H1 (cell line): ENCODE measurements at regions not wholly inside any gene's neighbourhood (a gene's known extent, or its start where the extent isn't known, plus 50 kb on each side); places are given as distances from the start of the nearest gene placed in this dataset.

ENCODE experiments used
- CTCF ChIA-PET: fragments of 300-600 bp; sonication (Branson Sonifier 250); formaldehyde crosslinking; loops from one replicate; lab custom pipeline; 2021; ENCODE audit not compliant: partially characterized antibody; lab: Charles Lee
- POLR2A ChIA-PET: fragments of 300-600 bp; sonication (Branson Sonifier 250); formaldehyde crosslinking; loops from one replicate; lab custom pipeline; 2021; ENCODE audit warnings: inconsistent platforms; ENCODE audit not compliant: partially characterized antibody; lab: Charles Lee
- DNase-seq, 2 experiments: peaks; one replicate each; pipeline versions ENCODE4 v3.0.0 to v3.0.0-alpha.2; 2010 to 2022; ENCODE audit warnings: low spot score in 2 of 2, low read depth in 1 of 2, mixed read lengths in 1 of 2
- FAIRE-seq: peaks from 2 replicates; lab custom pipeline; 2011; peaks lifted over from hg19 to GRCh38; lab: Jason Lieb, UNC
- H2AFZ ChIP-seq: 2 replicates; pipeline ENCODE4 v1.8.1; 2012; ENCODE audit warnings: low read length, inconsistent platforms
- H2AK5ac ChIP-seq: 2 replicates; pipeline ENCODE4 v1.6.1; 2013; ENCODE audit warnings: low read depth, low read length
- H2BK120ac ChIP-seq: replicated peaks from 2 replicates; pipeline ENCODE3; 2013; ENCODE audit warnings: low read depth, low read length, inconsistent platforms
- H2BK12ac ChIP-seq: 2 replicates; pipeline ENCODE4 v1.6.1; 2013; ENCODE audit warnings: low read depth, low read length
- H2BK15ac ChIP-seq: 2 replicates; pipeline ENCODE4 v1.6.1; 2013; ENCODE audit warnings: low read length
- H2BK20ac ChIP-seq: 2 replicates; pipeline ENCODE4 v1.6.1; 2013; ENCODE audit warnings: low read length
- H2BK5ac ChIP-seq: 2 replicates; pipeline ENCODE4 v1.6.1; 2013; ENCODE audit warnings: low read depth, low read length
- H3K14ac ChIP-seq: 2 replicates; pipeline ENCODE4 v1.6.1; 2013; ENCODE audit warnings: inconsistent platforms; ENCODE audit not compliant: insufficient read length
- H3K18ac ChIP-seq: 2 replicates; pipeline ENCODE4 v1.6.1; 2013; ENCODE audit warnings: low read length; ENCODE audit errors: extremely low read depth
- H3K23ac ChIP-seq: 2 replicates; pipeline ENCODE4 v1.6.1; 2013; ENCODE audit warnings: inconsistent platforms; ENCODE audit not compliant: insufficient read length
- H3K23me2 ChIP-seq: 2 replicates; pipeline ENCODE4 v1.6.1; 2013; ENCODE audit warnings: low read depth, low read length
- H3K27ac ChIP-seq: 2 replicates; pipeline ENCODE4 v1.6.1; 2011; ENCODE audit warnings: low read depth, low read length, inconsistent platforms
- H3K27me3 ChIP-seq, 4 experiments: replicated peaks in 1 of 4; 1 replicate in 1 of 4; 2 replicates in 3 of 4; pipeline versions ENCODE4 v1.6.1 to v1.8.1; 2011 to 2013; ENCODE audit warnings: low read length in 3 of 4, mild to moderate bottlenecking in 3 of 4, inconsistent platforms in 2 of 4, mixed read lengths in 2 of 4, moderate library complexity in 1 of 4; ENCODE audit not compliant: control insufficient read depth in 3 of 4, insufficient read depth in 3 of 4; ENCODE audit errors: extremely low read depth in 1 of 4
- H3K36me3 ChIP-seq, 4 experiments: 2 replicates each; pipeline versions ENCODE4 v1.6.1 to v1.8.1; 2011 to 2013; ENCODE audit warnings: mild to moderate bottlenecking in 4 of 4, low read length in 3 of 4, moderate library complexity in 2 of 4, control low read depth in 1 of 4, inconsistent platforms in 1 of 4; ENCODE audit not compliant: insufficient read depth in 4 of 4, control insufficient read depth in 2 of 4
- H3K4ac ChIP-seq: replicated peaks from 2 replicates; pipeline ENCODE3; 2013; ENCODE audit warnings: low read length, low read depth, mixed read lengths, inconsistent platforms; ENCODE audit not compliant: insufficient read length
- H3K4me1 ChIP-seq, 4 experiments: replicated peaks in 1 of 4; 1 replicate in 1 of 4; 2 replicates in 3 of 4; pipeline versions ENCODE4 v1.6.1 to v1.8.1; 2011 to 2013; ENCODE audit warnings: low read length in 3 of 4, inconsistent platforms in 2 of 4, mixed read lengths in 1 of 4; ENCODE audit not compliant: insufficient read depth in 4 of 4, control insufficient read depth in 3 of 4
- H3K4me2 ChIP-seq, 2 experiments: 2 replicates each; pipeline versions ENCODE4 v1.6.1 to v1.8.1; 2011 to 2013; ENCODE audit warnings: low read depth in 2 of 2, low read length in 2 of 2, control low read depth in 1 of 2, inconsistent platforms in 1 of 2, mild to moderate bottlenecking in 1 of 2; ENCODE audit not compliant: insufficient read depth in 1 of 2
- H3K4me3 ChIP-seq, 4 experiments: fragments of 200-600, 300-600 bp in 1 of 4; sonication (generic), shearing (Covaris generic), sonication (Bioruptor Twin) in 1 of 4; 2 replicates each; pipeline versions ENCODE4 v1.5.1 to v1.8.1; 2011 to 2016; ENCODE audit warnings: low read length in 4 of 4, low read depth in 3 of 4, control low read depth in 2 of 4, inconsistent platforms in 2 of 4, mild to moderate bottlenecking in 2 of 4, mixed read lengths in 1 of 4, moderate library complexity in 1 of 4; ENCODE audit not compliant: insufficient read depth in 2 of 4; ENCODE audit errors: extremely low read depth in 1 of 4
- H3K56ac ChIP-seq: replicated peaks from 2 replicates; pipeline ENCODE3; 2013; ENCODE audit warnings: low read depth, mild to moderate bottlenecking, mixed read lengths, low read length, inconsistent platforms; ENCODE audit not compliant: insufficient read length
- H3K79me1 ChIP-seq: 2 replicates; pipeline ENCODE4 v1.6.1; 2013; ENCODE audit warnings: low read depth, low read length, control low read depth
- H3K79me2 ChIP-seq, 2 experiments: 2 replicates each; pipeline versions ENCODE4 v1.6.1 to v1.8.1; 2012 to 2013; ENCODE audit warnings: low read length in 2 of 2, mild to moderate bottlenecking in 2 of 2, inconsistent platforms in 1 of 2; ENCODE audit not compliant: insufficient read depth in 2 of 2, control insufficient read depth in 1 of 2
- H3K9ac ChIP-seq, 4 experiments: replicated peaks in 1 of 4; 1 replicate in 1 of 4; 2 replicates in 3 of 4; pipeline versions ENCODE4 v1.6.1 to v1.8.1; 2011 to 2013; ENCODE audit warnings: low read depth in 3 of 4, low read length in 3 of 4, control low read depth in 2 of 4, mild to moderate bottlenecking in 2 of 4, moderate library complexity in 2 of 4, inconsistent platforms in 1 of 4; ENCODE audit errors: extremely low read depth in 1 of 4
- H3K9me3 ChIP-seq, 2 experiments: 2 replicates each; pipeline versions ENCODE4 v1.6.1 to v1.8.1; 2012 to 2013; ENCODE audit warnings: mild to moderate bottlenecking in 2 of 2, moderate library complexity in 2 of 2, control low read depth in 1 of 2, inconsistent platforms in 1 of 2, low read depth in 1 of 2, low read length in 1 of 2, mixed read lengths in 1 of 2; ENCODE audit not compliant: insufficient read depth in 2 of 2
- H4K20me1 ChIP-seq, 2 experiments: replicated peaks in 1 of 2; 2 replicates each; pipeline versions ENCODE3 to v1.8.1; 2011 to 2013; ENCODE audit warnings: inconsistent platforms in 2 of 2, low read length in 2 of 2, mild to moderate bottlenecking in 1 of 2; ENCODE audit not compliant: insufficient read depth in 2 of 2, control insufficient read depth in 1 of 2
- H4K5ac ChIP-seq: 2 replicates; pipeline ENCODE4 v1.6.1; 2013; ENCODE audit warnings: low read length, low read depth, mixed read lengths, inconsistent platforms; ENCODE audit not compliant: insufficient read length
- H4K8ac ChIP-seq: 2 replicates; pipeline ENCODE4 v1.8.0; 2013; ENCODE audit warnings: mild to moderate bottlenecking, moderate library complexity, low read length, inconsistent platforms; ENCODE audit not compliant: insufficient read depth; ENCODE audit errors: extremely low read depth
- H4K91ac ChIP-seq: replicated peaks from 2 replicates; pipeline ENCODE3; 2013; ENCODE audit warnings: low read length, mixed read lengths, inconsistent platforms; ENCODE audit not compliant: insufficient read length
- BACH1 ChIP-seq: IDR thresholded peaks from 2 replicates; pipeline ENCODE4 v1.6.1; 2012; ENCODE audit warnings: low read length, improper control_type of control experiment
- BCL11A ChIP-seq, 2 experiments: IDR thresholded peaks; one replicate each; pipeline ENCODE4 v1.6.1; 2011; ENCODE audit warnings: low read depth in 2 of 2, low read length in 2 of 2, mild to moderate bottlenecking in 2 of 2
- CBX8 ChIP-seq: fragments of 300-800, 300-1000 bp; sonication (generic); IDR thresholded peaks from 2 replicates; pipeline ENCODE4 v1.7.1; 2016; ENCODE audit warnings: low read depth, low read length, borderline replicate concordance
- EP300 ChIP-seq, 2 experiments: IDR thresholded peaks; 1 replicate in 1 of 2; 2 replicates in 1 of 2; pipeline ENCODE4 v1.6.1; 2011 to 2012; ENCODE audit warnings: low read depth in 2 of 2, low read length in 2 of 2, mild to moderate bottlenecking in 2 of 2, borderline replicate concordance in 1 of 2, inconsistent platforms in 1 of 2, moderate library complexity in 1 of 2
- EZH2 ChIP-seq: fragments of 200-600 bp; sonication (generic); IDR thresholded peaks from 2 replicates; pipeline ENCODE4 v1.7.1; 2012; ENCODE audit warnings: low read depth, mild to moderate bottlenecking, moderate library complexity, low read length, inconsistent platforms; ENCODE audit not compliant: severe bottlenecking
- HDAC2 ChIP-seq, 2 experiments: fragments of 300-600 bp in 1 of 2; sonication (generic) in 1 of 2; IDR thresholded peaks; 2 replicates each; pipeline ENCODE4 v1.6.1; 2011 to 2012; ENCODE audit warnings: low read depth in 2 of 2, low read length in 2 of 2, mild to moderate bottlenecking in 2 of 2, moderate library complexity in 2 of 2, borderline replicate concordance in 1 of 2, inconsistent platforms in 1 of 2
- NANOG ChIP-seq: IDR thresholded peaks from 2 replicates; pipeline ENCODE4 v1.6.1; 2011; ENCODE audit warnings: low read length, low read depth, mild to moderate bottlenecking, inconsistent platforms; ENCODE audit not compliant: insufficient read depth, poor library complexity, severe bottlenecking
- POLR2AphosphoS5 ChIP-seq: IDR thresholded peaks from 2 replicates; pipeline ENCODE4 v1.6.1; 2011; ENCODE audit warnings: low read depth, low read length
- RXRA ChIP-seq: IDR thresholded peaks from 2 replicates; pipeline ENCODE4 v1.6.1; 2011; ENCODE audit warnings: low read depth, mild to moderate bottlenecking, low read length, moderate library complexity; ENCODE audit not compliant: insufficient read depth
- SAP30 ChIP-seq: fragments of 300-600 bp; sonication (generic); IDR thresholded peaks from 2 replicates; pipeline ENCODE4 v1.7.1; 2012; ENCODE audit warnings: low read length, moderate library complexity, mild to moderate bottlenecking, inconsistent platforms; ENCODE audit not compliant: insufficient read depth, insufficient replicate concordance
- SP2 ChIP-seq: IDR thresholded peaks from 2 replicates; pipeline ENCODE4 v1.6.1; 2012; ENCODE audit warnings: mild to moderate bottlenecking, low read length, inconsistent platforms
- TCF12 ChIP-seq: IDR thresholded peaks from 2 replicates; pipeline ENCODE4 v1.6.1; 2011; ENCODE audit warnings: low read depth, mild to moderate bottlenecking, low read length
- WGBS, 2 experiments: shearing (Covaris generic) in 1 of 2; methylation state at CpG; one replicate each; pipeline versions ENCODE4 v1.1.6 to v1.1.7; 2013 to 2015; ENCODE audit warnings: low lambda C conversion rate in 2 of 2, mixed read lengths in 2 of 2, inconsistent platforms in 1 of 2, low coverage in 1 of 2, missing lambda C conversion rate in 1 of 2; ENCODE audit not compliant: insufficient replicate concordance in 2 of 2, insufficient coverage in 1 of 2, insufficient read length in 1 of 2; ENCODE audit errors: extremely low coverage in 1 of 2, missing lambda C conversion rate in 1 of 2; 5-methylcytosine and 5-hydroxymethylcytosine counted together

DNA sequence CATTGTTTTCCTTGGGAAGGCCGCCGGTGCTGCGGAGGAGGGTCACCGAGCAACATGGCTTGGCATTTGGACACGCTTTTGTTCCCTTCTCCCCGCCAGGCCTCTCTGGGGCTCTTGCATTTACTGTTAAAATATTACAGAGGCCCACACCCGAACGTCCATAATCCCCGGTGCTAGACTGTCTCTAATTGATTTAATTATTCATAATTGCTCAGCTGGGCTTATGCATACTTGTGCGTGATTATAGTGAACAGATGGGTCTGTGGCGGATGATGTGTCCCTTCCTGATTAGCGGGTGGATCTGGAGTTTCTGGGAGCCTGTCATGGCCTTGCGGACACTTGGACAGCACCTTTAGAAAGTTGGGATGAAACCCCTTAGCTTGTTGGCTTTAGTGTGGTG is 100.2 kb upstream of the MSX1 start:
- H3K23me2 ChIP-seq: no peaks in the 10 kb centered on the region
- no peak overlapping the region for H4K5ac ChIP-seq
- no peak overlapping the region for H2AK5ac ChIP-seq
- no peak overlapping the region for H2BK120ac ChIP-seq
- no peak overlapping the region for H3K4me2 ChIP-seq
- H4K8ac ChIP-seq: no peak overlapping the region; the same call in 1 of the 2 replicates
- H3K27me3 ChIP-seq: peaks cover 0 to 21% (median 14%) of the 10 kb centered on the region in 4 experiments; a peak in 5 of 7 replicates
- H4K91ac ChIP-seq: no peak overlapping the region
- TF ChIP-seq RXRA: no peak
- no peak for TF ChIP-seq BCL11A (IDR thresholded peaks at IDR 0.05; ENCODE audit: low read depth in 2 of 2, low read length in 2 of 2)
- TF ChIP-seq EP300 (IDR thresholded peaks at IDR 0.05; ENCODE audit: borderline replicate concordance in 1 of 2, low read depth in 2 of 2, low read length in 2 of 2): no peak
- no peak for TF ChIP-seq SAP30
- no peak for TF ChIP-seq HDAC2 (IDR thresholded peaks at IDR 0.05; ENCODE audit: borderline replicate concordance in 1 of 2, low read depth in 2 of 2, low read length in 2 of 2)
- no peak for TF ChIP-seq POLR2AphosphoS5
- TF ChIP-seq SP2: no peak
- TF ChIP-seq TCF12: no peak
- TF ChIP-seq EZH2: no peak
- TF ChIP-seq CBX8: no peak
- TF ChIP-seq BACH1: no peak
- no peak for TF ChIP-seq NANOG
- H3K36me3 ChIP-seq: no peaks in the 10 kb centered on the region
- no peak overlapping the region for H3K4ac ChIP-seq
- no peak overlapping the region for H3K4me3 ChIP-seq
- H3K79me1 ChIP-seq: no peaks in the 10 kb centered on the region
- H2BK12ac ChIP-seq: no peak overlapping the region
- H3K9me3 ChIP-seq: no peaks in the 10 kb centered on the region
- H3K79me2 ChIP-seq: no peaks in the 10 kb centered on the region
- H2BK15ac ChIP-seq: no peak overlapping the region
- no peak overlapping the region for H2BK20ac ChIP-seq
- no peak overlapping the region for H3K14ac ChIP-seq
- no peak overlapping the region for H2BK5ac ChIP-seq
- peaks cover 3 to 26% (median 21%) of the 10 kb centered on the region in 4 experiments for H3K4me1 ChIP-seq
- CTCF ChIA-PET: interaction anchor here (0.7 to 3.4 kb wide), 6 partner anchors 7 to 90 kb away, joined by 3 to 25 read pairs (median 4); no protein-coding TSS in a partner anchor
- H3K9ac ChIP-seq: no peak overlapping the region
- no peak overlapping the region for H3K56ac ChIP-seq
- POLR2A ChIA-PET: no interaction called here
- no peak overlapping the region for H3K23ac ChIP-seq
- 90% methylated on average over 13 of the region's 13 CpGs; no CpG with 5 or more reads in 1 of the 2 experiments for WGBS, 2 experiments
- H3K18ac ChIP-seq: no peak overlapping the region
- FAIRE-seq: no peak
- no peak for DNase-seq
- no peaks in the 10 kb centered on the region for H4K20me1 ChIP-seq
- H3K27ac ChIP-seq: no peak overlapping the region
- H2AFZ ChIP-seq: no peak overlapping the region
